M059J (cell line): ENCODE measurements at regions not wholly inside any gene's neighbourhood (a gene's known extent, or its start where the extent isn't known, plus 50 kb on each side); places are given as distances from the start of the nearest gene placed in this dataset.
"Not testable (repeated sequence)": the region's sequence is repeated elsewhere in the genome, so short reads cannot be mapped to it uniquely, and the experiment has no call there.

Experiments used
- DNase-seq: peaks from one replicate; pipeline ENCODE4 v3.0.0-alpha.2; 2012; ENCODE audit warnings: low read depth

DNA sequence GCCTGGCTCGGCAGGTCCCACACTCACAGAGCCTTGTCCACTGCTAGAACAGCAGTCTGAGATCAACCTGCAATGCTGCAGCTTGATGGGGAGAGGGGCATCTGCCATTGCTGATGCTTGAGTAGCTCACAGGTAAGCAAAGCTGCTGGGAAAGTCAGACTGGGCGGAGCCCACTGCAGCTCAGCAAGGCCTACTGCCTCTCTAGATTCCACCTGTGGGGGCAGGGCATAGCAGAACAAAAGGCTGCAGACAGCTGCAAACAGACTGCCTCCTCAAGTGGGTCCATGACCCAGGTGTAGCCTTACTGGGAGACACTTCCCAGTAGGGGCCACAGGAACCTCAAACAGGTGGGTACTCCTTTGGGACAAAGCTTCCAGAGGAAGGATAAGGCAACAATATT, 110.6 kb upstream of the ADAMTS3 start:
- no peak for DNase-seq

DNA sequence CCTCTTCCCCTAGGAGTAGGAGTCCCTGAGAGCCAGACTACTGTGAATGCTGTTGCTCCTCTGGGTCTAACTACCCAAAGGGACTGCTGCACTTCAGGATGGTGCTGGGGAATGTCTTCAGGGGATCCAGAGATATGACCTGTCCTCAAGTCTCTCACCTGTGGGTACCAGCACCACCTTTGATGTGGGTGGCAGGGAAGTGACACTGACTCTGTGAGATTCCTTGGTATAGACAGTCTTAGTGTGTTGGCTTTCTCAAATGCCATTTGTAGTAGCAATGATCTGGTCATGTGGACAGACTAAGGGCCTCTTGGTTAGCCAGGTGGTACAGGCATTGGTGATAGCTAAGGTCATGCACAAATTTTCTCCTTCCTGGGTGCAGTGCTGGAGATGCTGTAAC, 108.9 kb upstream of the ADAMTS3 start:
- DNase-seq: no peak

DNA sequence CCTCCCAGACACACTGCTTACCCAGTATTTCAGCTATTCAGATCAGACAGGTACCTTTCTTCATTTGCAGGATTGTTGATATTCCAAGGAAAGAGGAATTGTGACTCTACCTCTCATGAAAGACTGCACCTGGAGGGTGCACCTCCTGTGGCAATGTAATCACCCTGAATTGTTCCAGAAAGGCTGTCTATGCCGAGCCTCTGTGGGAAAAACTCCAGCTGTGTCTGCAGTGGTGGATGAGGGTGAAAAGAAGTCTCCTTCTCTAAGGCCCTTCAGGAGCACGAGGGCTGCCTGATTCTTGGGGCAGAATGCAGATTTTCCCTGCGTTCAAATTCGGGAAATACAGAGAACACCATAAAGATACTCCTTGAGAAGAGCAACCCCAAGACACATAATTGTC, 108.2 kb upstream of the ADAMTS3 start:
- DNase-seq: no peak

DNA sequence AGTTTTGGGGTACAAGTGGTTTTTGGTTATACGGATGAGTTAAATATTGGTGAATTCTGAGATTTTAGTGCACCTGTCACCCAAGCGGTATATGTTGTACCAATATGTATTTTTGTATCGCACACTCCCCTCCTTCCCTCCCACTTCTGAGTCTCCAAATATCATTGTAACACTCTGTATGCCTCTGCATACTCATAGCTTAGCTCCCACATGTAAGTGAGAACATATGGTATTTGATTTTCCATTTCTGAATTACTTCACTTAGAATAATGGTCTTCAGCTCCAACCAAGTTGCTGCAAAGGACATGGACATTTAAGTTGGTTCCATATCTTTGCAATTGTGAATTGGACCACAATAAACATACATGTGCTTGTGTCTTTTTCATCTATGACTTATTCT, 103.0 kb upstream of the ADAMTS3 start:
- no peak for DNase-seq

DNA sequence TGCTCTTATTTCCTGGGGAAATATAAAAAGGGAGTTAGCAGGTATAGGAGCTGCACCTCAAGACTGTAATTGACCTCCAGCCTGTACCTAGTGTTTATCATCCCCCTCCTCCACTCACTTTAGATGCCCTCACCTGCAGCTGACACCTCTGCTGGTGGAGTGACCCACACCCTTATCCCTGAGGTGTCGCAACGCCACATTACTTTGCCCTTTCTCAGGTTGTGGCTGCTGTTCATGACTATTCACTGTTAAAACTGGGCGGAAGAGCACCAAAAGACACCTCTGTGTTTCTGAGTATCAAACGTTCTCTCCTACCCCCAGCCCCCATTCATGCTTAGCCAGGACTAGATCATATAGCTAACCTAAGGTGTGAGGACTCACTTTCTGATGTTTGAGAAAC, 101.5 kb upstream of the ADAMTS3 start:
- no peak for DNase-seq

DNA sequence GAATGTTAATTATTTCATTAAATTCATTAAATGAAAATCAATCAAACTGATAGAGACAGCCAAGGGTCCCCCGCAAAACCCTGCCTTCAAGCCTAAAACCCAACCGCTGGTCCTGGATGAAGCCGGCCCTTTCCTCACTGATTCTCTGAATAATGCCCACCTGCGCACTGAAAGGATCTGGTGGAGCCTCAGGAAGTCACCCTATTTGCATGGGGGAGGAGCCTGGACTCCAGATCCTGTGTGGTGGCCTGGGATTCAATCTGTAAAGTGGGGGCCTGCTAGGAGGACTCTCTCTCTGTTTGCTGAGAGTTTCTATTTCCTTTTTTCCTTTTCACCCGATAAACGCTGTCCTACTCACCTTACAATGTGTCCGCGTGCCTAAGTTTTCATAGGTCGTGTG, 97.9 kb upstream of the ADAMTS3 start:
- no peak for DNase-seq

DNA sequence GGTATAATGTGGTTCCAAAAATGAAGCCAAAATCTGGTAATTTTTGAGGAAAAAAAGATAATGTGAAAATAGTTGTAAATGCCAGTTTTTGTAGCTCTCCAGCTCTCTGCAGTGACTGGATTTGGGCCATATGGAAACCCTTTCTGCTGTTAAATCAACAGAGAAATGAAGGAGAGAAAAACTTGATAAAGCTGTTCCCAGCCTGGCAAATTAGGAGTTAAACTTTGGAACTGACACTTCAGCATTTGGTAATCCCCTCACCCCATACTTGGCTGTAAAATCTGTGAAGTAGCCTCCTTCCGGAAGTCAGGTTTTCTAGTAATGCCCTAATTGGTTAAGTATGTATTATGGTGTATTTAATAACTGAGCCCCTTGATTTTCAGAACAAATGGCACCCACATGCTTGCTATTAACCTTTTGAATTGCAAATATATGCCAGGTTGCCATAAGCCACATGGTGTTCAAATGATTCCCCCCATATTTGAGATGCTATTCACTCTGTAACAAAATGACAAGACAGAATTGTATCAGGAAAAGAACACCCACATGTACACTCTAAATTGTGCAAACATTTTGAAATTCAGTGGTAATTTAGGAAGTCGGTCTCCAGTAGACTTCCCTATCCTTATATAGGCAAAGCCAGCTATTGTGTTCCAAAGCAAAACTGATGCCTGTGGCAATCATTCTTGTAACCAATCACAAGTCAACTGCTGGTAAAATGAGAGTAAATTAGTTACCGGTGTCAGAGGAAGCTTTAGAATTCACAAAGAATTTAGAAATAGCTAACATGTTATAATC, 96.3 kb upstream of the ADAMTS3 start:
- no peak for DNase-seq

DNA sequence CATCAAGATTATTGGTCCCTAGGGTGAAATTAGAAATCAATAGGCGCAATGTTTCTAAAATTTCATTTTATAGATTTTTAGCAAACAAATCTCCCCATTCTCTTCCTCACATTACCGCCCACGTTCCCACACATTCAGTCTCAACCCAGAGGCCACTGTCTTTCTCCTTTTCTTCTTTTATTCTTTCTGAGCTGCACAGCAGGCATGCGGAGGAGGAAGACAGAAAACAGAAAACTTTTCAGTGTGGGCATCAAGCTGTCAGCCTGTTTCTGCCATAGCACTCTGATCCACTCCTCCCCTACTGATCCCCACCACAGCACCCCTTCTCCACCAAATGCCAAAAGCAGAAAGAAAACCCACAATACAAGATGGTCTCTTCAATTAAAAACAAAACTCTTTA, 94.8 kb upstream of the ADAMTS3 start:
- no peak for DNase-seq

DNA sequence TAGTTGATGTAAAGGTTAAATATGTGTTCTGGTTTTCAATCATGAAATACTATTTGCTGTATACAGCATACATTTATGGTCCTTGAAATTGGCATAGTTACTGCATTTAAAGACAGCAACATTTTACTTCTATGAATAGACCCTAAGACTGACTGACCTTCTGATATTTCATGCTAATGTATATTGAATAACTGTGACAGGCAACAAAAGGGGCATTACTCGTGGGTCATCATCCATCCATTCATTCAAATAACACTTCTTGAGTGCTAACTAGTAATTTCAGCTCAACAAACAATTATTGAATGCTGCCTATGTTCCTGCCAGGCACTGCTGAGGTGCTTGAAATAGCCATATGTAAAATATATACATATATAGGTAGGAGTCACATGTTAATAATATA, 92.8 kb upstream of the ADAMTS3 start:
- DNase-seq: no peak

DNA sequence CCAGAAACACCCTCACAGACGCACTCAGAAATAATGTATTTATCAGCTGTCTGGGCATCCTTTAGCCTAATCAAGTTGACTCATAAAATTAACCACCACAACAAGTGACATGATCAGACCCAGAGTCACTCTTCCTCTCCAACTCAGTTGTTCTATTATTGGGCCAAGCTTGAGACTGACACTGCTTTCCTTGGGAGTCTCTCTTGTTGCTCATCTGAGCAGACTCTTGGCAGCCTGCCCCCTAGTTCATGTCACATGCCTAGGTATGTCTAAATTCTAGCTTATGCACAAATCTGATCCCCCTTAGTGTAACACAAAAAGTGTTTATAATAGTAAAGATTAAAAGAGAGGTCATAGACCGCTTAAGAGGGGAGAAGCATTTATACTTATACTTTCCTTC, 72.6 kb upstream of the ADAMTS3 start:
- no peak for DNase-seq

DNA sequence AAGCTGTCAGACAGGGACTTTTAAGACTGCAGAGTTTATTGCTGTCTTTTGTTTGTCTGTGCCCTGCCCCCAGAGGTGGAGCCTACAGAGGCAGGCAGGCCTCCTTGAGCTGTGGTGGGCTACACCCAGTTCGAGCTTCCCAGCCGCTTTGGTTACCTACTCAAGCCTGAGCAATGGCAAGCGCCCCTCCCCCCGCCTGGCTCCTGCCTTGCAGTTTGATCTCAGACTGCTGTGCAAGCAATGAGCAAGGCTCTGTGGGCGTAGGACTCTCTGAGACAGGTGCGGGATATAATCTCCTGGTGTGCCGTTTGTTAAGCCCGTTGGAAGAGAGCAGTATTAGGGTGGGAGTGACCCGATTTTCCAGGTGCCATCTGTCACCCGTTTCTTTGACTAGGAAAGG, 67.8 kb upstream of the ADAMTS3 start:
- not testable (repeated sequence) for DNase-seq

DNA sequence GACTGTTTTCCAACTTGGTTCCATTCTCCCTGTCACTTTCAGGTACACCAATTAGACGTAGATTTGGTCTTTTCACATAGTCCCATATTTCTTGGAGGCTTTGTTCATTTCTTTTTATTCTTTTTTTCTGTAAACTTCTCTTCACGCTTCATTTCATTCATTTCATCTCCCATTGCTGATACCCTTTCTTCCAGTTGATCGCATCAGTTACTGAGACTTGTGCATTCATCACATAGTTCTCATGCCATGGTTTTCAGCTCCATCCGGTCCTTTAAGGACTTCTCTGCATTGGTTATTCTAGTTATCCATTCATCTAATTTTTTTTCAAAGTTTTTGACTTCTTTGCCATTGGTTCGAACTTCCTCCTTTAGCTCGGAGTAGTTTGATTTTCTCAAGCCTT, 66.9 kb upstream of the ADAMTS3 start:
- not testable (repeated sequence) for DNase-seq

DNA sequence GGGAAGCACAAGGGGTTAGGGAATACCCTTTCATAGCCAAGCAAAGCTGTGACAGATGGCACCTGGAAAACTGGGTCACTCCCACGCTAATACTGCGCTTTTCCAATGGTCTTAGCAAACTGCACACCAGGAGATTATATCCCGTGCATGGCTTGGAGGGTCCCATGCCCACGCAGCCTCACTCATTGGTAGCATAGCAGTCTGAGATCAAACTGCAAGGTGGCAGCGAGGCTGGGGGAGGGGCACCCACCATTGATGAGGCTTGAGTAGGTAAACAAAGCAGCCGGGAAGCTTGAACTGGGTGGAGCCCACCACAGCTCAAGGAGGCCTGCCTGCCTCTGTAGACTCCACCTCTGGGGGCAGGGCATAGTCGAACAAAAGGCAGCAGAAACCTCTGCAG, 63.2 kb upstream of the ADAMTS3 start:
- not testable (repeated sequence) for DNase-seq

DNA sequence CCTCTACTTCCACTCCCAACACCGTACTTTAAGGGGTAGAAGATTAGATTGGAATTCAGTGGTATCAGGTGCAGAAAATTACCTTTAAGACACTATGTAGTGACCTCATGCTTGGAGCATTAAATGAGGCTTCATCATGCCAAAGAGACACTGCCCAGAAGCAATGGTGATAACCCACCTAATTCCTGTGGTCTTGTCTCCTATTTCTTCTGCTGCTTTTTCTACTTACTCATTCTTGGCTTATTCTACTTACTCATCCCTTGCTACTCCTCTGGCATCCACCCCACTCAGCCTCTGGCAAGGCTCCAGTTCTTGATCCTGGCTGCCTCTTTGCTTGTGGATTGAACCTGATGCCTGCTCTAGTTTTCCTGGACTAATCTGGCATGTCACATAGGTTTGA, 62.3 kb upstream of the ADAMTS3 start:
- DNase-seq: peak; percentile 77

DNA sequence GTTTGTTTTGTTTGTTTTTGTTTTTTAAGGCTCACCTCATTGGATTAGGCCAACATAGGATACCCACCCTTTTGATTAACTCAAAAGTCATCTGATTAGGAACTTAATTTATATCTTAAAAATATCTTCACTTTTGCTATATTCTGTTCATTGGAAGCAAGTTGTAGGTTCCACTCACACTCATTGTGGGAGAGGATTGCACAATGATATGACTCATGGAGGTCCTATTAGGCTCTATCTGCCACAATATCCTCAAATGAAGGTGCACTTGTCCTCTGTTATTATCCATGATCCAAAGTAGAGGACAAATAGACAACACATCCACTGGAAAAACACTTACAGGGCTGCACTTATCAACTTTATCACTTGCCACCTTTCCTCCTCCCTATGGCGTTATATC, 60.5 kb upstream of the ADAMTS3 start:
- peak; percentile 34 for DNase-seq

DNA sequence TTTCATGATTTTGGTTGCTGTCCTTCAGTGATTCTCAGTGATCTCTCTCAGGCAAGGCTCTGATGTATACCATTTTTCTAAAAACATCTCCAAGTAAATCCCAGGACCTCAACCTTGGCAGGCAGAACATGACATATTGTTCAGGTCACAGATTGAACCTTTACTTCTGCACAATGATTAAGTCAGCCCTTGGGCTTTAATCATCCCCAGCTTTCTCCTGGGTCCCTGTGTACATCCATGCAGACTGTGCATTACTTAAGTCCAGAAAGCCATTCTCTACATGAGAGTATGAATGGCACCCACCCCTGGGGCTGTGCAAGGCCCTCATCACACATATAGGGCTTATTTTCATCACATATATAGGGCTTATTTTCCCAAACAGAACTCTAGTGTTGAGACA, 58.7 kb upstream of the ADAMTS3 start:
- DNase-seq: no peak
